Transverse colon (tissue), 4 donors: ENCODE measurements at regions not wholly inside any gene's neighbourhood (a gene's known extent, or its start where the extent isn't known, plus 50 kb on each side); places are given as distances from the start of the nearest gene placed in this dataset.

Source experiments
- CTCF ChIP-seq, 5 experiments: fragments of 200-600 bp in 3 of 5; fragments of 450-650 bp in 2 of 5; sonication (generic) in 3 of 5; IDR thresholded peaks; 1 replicate in 2 of 5; 2 replicates in 3 of 5; pipeline ENCODE4 v1.5.1; 2016 to 2017; ENCODE audit warnings: antibody characterized with exemption in 5 of 5, inconsistent platforms in 3 of 5, mild to moderate bottlenecking in 2 of 5, moderate library complexity in 1 of 5
- EP300 ChIP-seq: sonication (generic); formaldehyde crosslinking; IDR thresholded peaks from one replicate; pipeline ENCODE4 v1.6.1; 2017; ENCODE audit warnings: antibody characterized with exemption, low read depth
- POLR2A ChIP-seq: fragments of 450-650 bp; IDR thresholded peaks from one replicate; pipeline ENCODE4 v1.6.1; 2016; ENCODE audit warnings: antibody characterized with exemption, mild to moderate bottlenecking, moderate library complexity
- POLR2AphosphoS5 ChIP-seq, 3 donors: sonication (generic); formaldehyde crosslinking; IDR thresholded peaks; one replicate each; pipeline ENCODE4 v1.6.1; 2016; ENCODE audit warnings: antibody characterized with exemption in 3 of 3

DNA sequence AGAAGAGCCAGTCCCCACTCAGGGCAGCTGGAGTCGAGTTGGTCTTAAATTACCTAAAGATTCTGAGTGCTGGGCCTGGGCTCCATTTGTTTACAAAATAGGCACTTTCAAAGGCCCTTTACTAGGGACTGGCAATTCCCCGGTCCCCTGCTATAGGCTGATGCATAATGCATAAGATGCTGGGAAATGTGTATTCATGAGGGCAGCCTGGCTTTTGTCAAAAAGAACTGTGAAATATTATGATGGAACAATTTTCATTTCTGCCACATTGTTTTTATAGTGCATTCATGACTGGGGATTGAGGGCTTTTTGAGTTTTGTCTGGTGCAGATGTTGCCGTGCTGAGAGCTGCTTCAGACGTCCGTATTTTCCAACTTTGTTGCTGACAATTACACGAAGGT, 617.0 kb upstream of the CDH5 start:
- no peak for TF ChIP-seq CTCF (IDR thresholded peaks at IDR 0.05)
- no peak for TF ChIP-seq POLR2A
- no peak for TF ChIP-seq POLR2AphosphoS5 (IDR thresholded peaks at IDR 0.05)
- TF ChIP-seq EP300 = no peak
